ENCODE measurements at regions not wholly inside any gene's neighbourhood (a gene's known extent, or its start where the extent isn't known, plus 50 kb on each side); places are given as distances from the start of the nearest gene placed in this dataset.

DNA sequence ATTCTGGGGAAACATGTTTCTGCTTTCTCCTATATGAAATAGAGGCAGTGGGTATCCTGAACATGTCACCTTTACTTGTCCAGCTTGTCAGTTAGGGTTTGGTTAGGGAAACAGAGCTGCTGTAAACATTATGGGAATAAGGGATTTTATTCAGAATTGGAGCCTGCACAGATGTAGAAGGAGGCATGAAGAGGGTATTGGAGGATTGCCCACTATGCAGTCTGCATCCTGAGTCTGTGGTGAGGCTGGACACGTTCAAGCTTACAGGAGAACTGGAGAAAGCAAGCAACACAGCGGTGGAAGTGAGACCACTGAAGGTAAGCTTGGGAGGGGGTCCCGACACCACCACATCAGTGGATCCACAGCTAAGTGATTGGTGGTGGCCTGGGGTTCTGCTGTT is 443.0 kb upstream of the TNP1 start:
- TF ChIP-seq POLR2A (IDR thresholded peaks at IDR 0.05) (no peak), POLR2AphosphoS5 (IDR thresholded peaks at IDR 0.05) (no peak), EP300 (IDR thresholded peaks at IDR 0.05) (no peak)
- TF ChIP-seq, protein P1, sequence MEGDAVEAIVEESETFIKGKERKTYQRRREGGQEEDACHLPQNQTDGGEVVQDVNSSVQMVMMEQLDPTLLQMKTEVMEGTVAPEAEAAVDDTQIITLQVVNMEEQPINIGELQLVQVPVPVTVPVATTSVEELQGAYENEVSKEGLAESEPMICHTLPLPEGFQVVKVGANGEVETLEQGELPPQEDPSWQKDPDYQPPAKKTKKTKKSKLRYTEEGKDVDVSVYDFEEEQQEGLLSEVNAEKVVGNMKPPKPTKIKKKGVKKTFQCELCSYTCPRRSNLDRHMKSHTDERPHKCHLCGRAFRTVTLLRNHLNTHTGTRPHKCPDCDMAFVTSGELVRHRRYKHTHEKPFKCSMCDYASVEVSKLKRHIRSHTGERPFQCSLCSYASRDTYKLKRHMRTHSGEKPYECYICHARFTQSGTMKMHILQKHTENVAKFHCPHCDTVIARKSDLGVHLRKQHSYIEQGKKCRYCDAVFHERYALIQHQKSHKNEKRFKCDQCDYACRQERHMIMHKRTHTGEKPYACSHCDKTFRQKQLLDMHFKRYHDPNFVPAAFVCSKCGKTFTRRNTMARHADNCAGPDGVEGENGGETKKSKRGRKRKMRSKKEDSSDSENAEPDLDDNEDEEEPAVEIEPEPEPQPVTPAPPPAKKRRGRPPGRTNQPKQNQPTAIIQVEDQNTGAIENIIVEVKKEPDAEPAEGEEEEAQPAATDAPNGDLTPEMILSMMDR (IDR thresholded peaks at IDR 0.05) = no peak
